ENCODE measurements at regions not wholly inside any gene's neighbourhood (a gene's known extent, or its start where the extent isn't known, plus 50 kb on each side); places are given as distances from the start of the nearest gene placed in this dataset.
"Not testable (repeated sequence)": the region's sequence is repeated elsewhere in the genome, so short reads cannot be mapped to it uniquely, and the experiment has no call there.

DNA sequence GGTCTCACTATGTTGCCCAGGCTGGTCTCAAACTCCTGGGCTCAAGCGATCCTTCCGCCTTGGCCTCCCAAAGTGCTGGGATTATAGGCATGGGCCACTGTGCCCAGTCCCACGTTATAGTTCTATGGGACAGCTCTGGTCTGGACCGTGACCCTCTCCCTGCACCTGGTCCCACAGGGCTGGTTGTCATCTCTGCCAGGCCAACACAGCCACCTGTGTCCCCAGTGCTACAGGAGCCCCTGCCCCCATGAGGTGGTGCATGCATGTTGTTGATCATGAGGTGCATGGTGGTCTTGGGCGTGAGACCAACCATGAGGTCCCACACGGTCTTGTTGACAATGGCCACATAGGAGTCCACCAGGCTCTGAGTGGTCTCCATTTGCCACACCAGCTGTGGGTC, 51.0 kb upstream of the UBE2Q2 start:
- ATAC-seq; H3K27ac ChIP-seq; H3K4me3 ChIP-seq; FAIRE-seq; H3K4me2 ChIP-seq; DNase-seq (ENCODE audit: low read depth in 1 of 2, low spot score in 1 of 2); H3K4me1 ChIP-seq; POLR2A ChIA-PET; H3K9me3 ChIP-seq: not testable (repeated sequence)
- WGBS (ENCODE audit: missing lambda C conversion rate): 40% methylated on average over 6 of the region's 6 CpGs
- CTCF ChIA-PET: interaction anchor here (1.4 to 5.1 kb wide), 3 partner anchors 9 to 97 kb away, joined by 3 to 36 read pairs (median 3); no protein-coding TSS in a partner anchor

- Histone ChIP-seq H3K4me2 (no peak overlapping the region), H3K4me1 (no peaks in the 10 kb centered on the region), H3K27ac (no peak overlapping the region), H3K4me3 (no peak overlapping the region), H3K9me3 (no peaks in the 10 kb centered on the region)
- DNase-seq (ENCODE audit: low read depth in 1 of 2, low spot score in 1 of 2) (no peak), FAIRE-seq (no peak), ATAC-seq (no peak; a peak in 1 of 6 replicates)
- ChIA-PET POLR2A (no interaction called here), CTCF (interaction anchor here (1.2 to 5.1 kb wide), 3 partner anchors 10 to 105 kb away, joined by 3 to 36 read pairs (median 7); no protein-coding TSS in a partner anchor)
- TF ChIP-seq SMC3 (IDR thresholded peaks at IDR 0.05) (no peak), MYC (IDR thresholded peaks at IDR 0.05; ENCODE audit: borderline replicate concordance, low read length) (no peak), BHLHE40 (IDR thresholded peaks at IDR 0.05; ENCODE audit: low read depth, low read length) (no peak), NFE2L2 (conservative IDR thresholded peaks at IDR 0.05; ENCODE audit: low read length) (no peak), CBX2 (IDR thresholded peaks at IDR 0.05; ENCODE audit: borderline replicate concordance, low read depth) (no peak), E2F6 (IDR thresholded peaks at IDR 0.05; ENCODE audit: borderline replicate concordance, low read depth) (no peak), EP300 (IDR thresholded peaks at IDR 0.05) (no peak), RAD21 (conservative IDR thresholded peaks at IDR 0.05 in 1 of 2, IDR thresholded peaks at IDR 0.05 in 1 of 2) (no peak), ZNF302 (CRISPR knock-in tag; IDR thresholded peaks at IDR 0.05) (no peak), GATA3 (IDR thresholded peaks at IDR 0.05; ENCODE audit: borderline replicate concordance) (no peak), ATOH8 (CRISPR knock-in tag; IDR thresholded peaks at IDR 0.05; ENCODE audit: low read depth) (no peak), HES2 (IDR thresholded peaks at IDR 0.05) (no peak), HEYL (CRISPR knock-in tag; IDR thresholded peaks at IDR 0.05) (no peak)
- TF ChIP-seq, protein P1, sequence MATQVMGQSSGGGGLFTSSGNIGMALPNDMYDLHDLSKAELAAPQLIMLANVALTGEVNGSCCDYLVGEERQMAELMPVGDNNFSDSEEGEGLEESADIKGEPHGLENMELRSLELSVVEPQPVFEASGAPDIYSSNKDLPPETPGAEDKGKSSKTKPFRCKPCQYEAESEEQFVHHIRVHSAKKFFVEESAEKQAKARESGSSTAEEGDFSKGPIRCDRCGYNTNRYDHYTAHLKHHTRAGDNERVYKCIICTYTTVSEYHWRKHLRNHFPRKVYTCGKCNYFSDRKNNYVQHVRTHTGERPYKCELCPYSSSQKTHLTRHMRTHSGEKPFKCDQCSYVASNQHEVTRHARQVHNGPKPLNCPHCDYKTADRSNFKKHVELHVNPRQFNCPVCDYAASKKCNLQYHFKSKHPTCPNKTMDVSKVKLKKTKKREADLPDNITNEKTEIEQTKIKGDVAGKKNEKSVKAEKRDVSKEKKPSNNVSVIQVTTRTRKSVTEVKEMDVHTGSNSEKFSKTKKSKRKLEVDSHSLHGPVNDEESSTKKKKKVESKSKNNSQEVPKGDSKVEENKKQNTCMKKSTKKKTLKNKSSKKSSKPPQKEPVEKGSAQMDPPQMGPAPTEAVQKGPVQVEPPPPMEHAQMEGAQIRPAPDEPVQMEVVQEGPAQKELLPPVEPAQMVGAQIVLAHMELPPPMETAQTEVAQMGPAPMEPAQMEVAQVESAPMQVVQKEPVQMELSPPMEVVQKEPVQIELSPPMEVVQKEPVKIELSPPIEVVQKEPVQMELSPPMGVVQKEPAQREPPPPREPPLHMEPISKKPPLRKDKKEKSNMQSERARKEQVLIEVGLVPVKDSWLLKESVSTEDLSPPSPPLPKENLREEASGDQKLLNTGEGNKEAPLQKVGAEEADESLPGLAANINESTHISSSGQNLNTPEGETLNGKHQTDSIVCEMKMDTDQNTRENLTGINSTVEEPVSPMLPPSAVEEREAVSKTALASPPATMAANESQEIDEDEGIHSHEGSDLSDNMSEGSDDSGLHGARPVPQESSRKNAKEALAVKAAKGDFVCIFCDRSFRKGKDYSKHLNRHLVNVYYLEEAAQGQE (IDR thresholded peaks at IDR 0.05): no peak
- TF ChIP-seq, protein P2, sequence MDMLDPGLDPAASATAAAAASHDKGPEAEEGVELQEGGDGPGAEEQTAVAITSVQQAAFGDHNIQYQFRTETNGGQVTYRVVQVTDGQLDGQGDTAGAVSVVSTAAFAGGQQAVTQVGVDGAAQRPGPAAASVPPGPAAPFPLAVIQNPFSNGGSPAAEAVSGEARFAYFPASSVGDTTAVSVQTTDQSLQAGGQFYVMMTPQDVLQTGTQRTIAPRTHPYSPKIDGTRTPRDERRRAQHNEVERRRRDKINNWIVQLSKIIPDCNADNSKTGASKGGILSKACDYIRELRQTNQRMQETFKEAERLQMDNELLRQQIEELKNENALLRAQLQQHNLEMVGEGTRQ (IDR thresholded peaks at IDR 0.05): no peak
- WGBS (ENCODE audit: missing lambda C conversion rate): 63% methylated on average over 14 of the region's 14 CpGs
These were observed 51.9 kb upstream of the UBE2Q2 start for GRCh38 chr15:75791337-75791713.

DNA sequence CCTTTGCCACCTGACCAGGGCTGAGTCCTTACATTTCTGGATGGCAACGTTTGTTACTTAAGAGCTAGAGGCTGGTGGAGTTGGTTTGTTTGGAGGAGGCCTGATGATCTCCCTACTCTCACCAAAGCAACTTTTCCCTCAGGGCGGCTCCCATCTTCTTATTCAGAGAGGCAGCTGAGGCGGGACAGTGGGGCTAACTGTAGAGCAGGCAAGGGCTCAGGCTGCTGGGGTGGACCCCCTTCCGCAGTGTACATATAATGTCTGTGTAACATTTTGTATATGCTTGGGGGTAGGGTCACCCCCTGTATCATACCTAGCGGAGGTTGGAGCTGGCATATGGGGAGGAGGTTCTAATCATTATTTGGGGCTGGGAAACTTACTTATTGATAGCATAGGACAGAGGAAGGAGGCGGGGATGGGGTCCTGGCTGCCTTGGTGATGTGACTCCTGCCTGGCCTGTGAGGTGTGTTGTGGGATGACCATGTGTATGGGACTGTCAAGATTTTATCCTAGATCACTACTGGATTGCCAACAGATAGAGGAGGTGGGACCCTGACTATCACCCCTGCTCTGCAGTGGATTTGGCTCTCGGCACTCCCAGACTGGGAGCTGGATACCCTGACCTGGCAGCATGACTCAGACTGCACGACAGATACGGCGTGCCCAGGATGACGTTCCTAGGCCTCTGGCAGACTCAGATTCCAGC, 52.5 kb upstream of the UBE2Q2 start:
- DNase-seq (ENCODE audit: low read depth in 1 of 2, low spot score in 1 of 2) (no peak), FAIRE-seq (no peak), ATAC-seq (no peak; a peak in 1 of 6 replicates)
- ChIA-PET CTCF (interaction anchor here (1.2 to 5.1 kb wide), 3 partner anchors 11 to 105 kb away, joined by 3 to 36 read pairs (median 7); no protein-coding TSS in a partner anchor), POLR2A (no interaction called here)
- H3K4me1 ChIP-seq: no peaks in the 10 kb centered on the region
- no peak overlapping the region for H3K4me3 ChIP-seq
- H3K4me2 ChIP-seq: no peak overlapping the region
- H3K9me3 ChIP-seq: no peaks in the 10 kb centered on the region
- no peak overlapping the region for H3K27ac ChIP-seq
- 58% methylated on average over 11 of the region's 11 CpGs for WGBS (ENCODE audit: missing lambda C conversion rate)
- TF ChIP-seq HOXB5 (CRISPR knock-in tag; IDR thresholded peaks at IDR 0.05) (no peak), BHLHE40 (IDR thresholded peaks at IDR 0.05; ENCODE audit: low read depth, low read length) (no peak), TP53 (CRISPR knock-in tag; IDR thresholded peaks at IDR 0.05) (no peak), ZFP36 (IDR thresholded peaks at IDR 0.05; ENCODE audit: borderline replicate concordance, partially characterized antibody) (no peak), E2F6 (IDR thresholded peaks at IDR 0.05; ENCODE audit: borderline replicate concordance, low read depth) (no peak), CHD4 (IDR thresholded peaks at IDR 0.05; ENCODE audit: borderline replicate concordance) (no peak), TFCP2L1 (CRISPR knock-in tag; IDR thresholded peaks at IDR 0.05) (no peak), FOSB (CRISPR knock-in tag; IDR thresholded peaks at IDR 0.05) (no peak), GATA3 (IDR thresholded peaks at IDR 0.05; ENCODE audit: borderline replicate concordance) (no peak), ZNF302 (CRISPR knock-in tag; IDR thresholded peaks at IDR 0.05) (no peak), SMC3 (IDR thresholded peaks at IDR 0.05) (no peak), CBX8 (IDR thresholded peaks at IDR 0.05) (no peak), NFE2L2 (conservative IDR thresholded peaks at IDR 0.05; ENCODE audit: low read length) (no peak), CHD2 (IDR thresholded peaks at IDR 0.05; ENCODE audit: low read length, partially characterized antibody) (no peak), RARB (CRISPR knock-in tag; IDR thresholded peaks at IDR 0.05) (no peak)
